MM.1S (cell line): ENCODE measurements at regions not wholly inside any gene's neighbourhood (a gene's known extent, or its start where the extent isn't known, plus 50 kb on each side); places are given as distances from the start of the nearest gene placed in this dataset.

Source experiments
- DNase-seq: peaks from one replicate; pipeline ENCODE4 v3.0.0-alpha.2; 2015
- H2AFZ ChIP-seq: fragments of 300-600 bp; sonication (generic); 2 replicates; pipeline ENCODE4 v1.6.0; 2016; ENCODE audit warnings: antibody characterized with exemption, low read length
- H3F3A ChIP-seq: fragments of 300-600 bp; sonication (generic); 2 replicates; pipeline ENCODE4 v1.6.1; 2016; ENCODE audit warnings: mild to moderate bottlenecking, antibody characterized with exemption, low read length, moderate library complexity, mixed read lengths; ENCODE audit not compliant: insufficient read depth
- H3K27ac ChIP-seq: fragments of 300-600 bp; sonication (generic); 2 replicates; pipeline ENCODE4 v1.5.1; 2016; ENCODE audit warnings: mild to moderate bottlenecking, low read length
- H3K27me3 ChIP-seq: fragments of 300-600 bp; sonication (generic); replicated peaks from 2 replicates; pipeline ENCODE4 v1.6.0; 2016; ENCODE audit warnings: low read length; ENCODE audit not compliant: insufficient read depth
- H3K36me3 ChIP-seq: fragments of 300-600 bp; sonication (generic); replicated peaks from 2 replicates; pipeline ENCODE4 v1.6.1; 2016; ENCODE audit warnings: mild to moderate bottlenecking, low read length, mixed read lengths; ENCODE audit not compliant: insufficient read depth
- H3K4me1 ChIP-seq: fragments of 300-600 bp; sonication (generic); 2 replicates; pipeline ENCODE4 v1.6.1; 2016; ENCODE audit warnings: low read length, mixed read lengths
- H3K4me2 ChIP-seq: fragments of 300-600 bp; sonication (generic); 2 replicates; pipeline ENCODE4 v1.6.0; 2016; ENCODE audit warnings: low read depth, low read length
- H3K4me3 ChIP-seq: fragments of 300-600 bp; sonication (generic); 2 replicates; pipeline ENCODE4 v1.5.1; 2016; ENCODE audit warnings: low read length, mixed read lengths
- H3K79me2 ChIP-seq: fragments of 300-600 bp; sonication (generic); 2 replicates; pipeline ENCODE4 v1.6.1; 2016; ENCODE audit warnings: mixed run types, low read length, mixed read lengths
- H3K9ac ChIP-seq: fragments of 300-600 bp; sonication (generic); 2 replicates; pipeline ENCODE4 v1.6.1; 2016; ENCODE audit warnings: low read length, mixed read lengths
- H3K9me2 ChIP-seq: fragments of 300-600 bp; sonication (generic); replicated peaks from 2 replicates; pipeline ENCODE4 v1.6.1; 2016; ENCODE audit warnings: mild to moderate bottlenecking, low read length, mixed read lengths; ENCODE audit not compliant: insufficient read depth
- H3K9me3 ChIP-seq: fragments of 300-600 bp; sonication (generic); replicated peaks from 2 replicates; pipeline ENCODE4 v1.6.1; 2016; ENCODE audit warnings: mild to moderate bottlenecking, low read length, mixed read lengths; ENCODE audit not compliant: insufficient read depth
- H4K20me1 ChIP-seq: fragments of 300-600 bp; sonication (generic); 2 replicates; pipeline ENCODE4 v1.6.1; 2016; ENCODE audit warnings: mild to moderate bottlenecking, low read length, moderate library complexity, mixed read lengths; ENCODE audit not compliant: insufficient read depth
- CTCF ChIP-seq: fragments of 300-600 bp; sonication (generic); IDR thresholded peaks from 2 replicates; pipeline ENCODE4 v1.5.1; 2016; ENCODE audit warnings: antibody characterized with exemption, low read length, mixed read lengths
- EZH2 ChIP-seq: fragments of 300-600 bp; sonication (generic); optimal IDR thresholded peaks from 2 replicates; pipeline ENCODE3; 2017; ENCODE audit warnings: low read depth, mild to moderate bottlenecking, antibody characterized with exemption, low read length, mixed read lengths
- EZH2phosphoT487 ChIP-seq: fragments of 300-600 bp; sonication (generic); IDR thresholded peaks from 2 replicates; pipeline ENCODE4 v1.6.1; 2018; ENCODE audit warnings: antibody characterized with exemption, low read length

DNA sequence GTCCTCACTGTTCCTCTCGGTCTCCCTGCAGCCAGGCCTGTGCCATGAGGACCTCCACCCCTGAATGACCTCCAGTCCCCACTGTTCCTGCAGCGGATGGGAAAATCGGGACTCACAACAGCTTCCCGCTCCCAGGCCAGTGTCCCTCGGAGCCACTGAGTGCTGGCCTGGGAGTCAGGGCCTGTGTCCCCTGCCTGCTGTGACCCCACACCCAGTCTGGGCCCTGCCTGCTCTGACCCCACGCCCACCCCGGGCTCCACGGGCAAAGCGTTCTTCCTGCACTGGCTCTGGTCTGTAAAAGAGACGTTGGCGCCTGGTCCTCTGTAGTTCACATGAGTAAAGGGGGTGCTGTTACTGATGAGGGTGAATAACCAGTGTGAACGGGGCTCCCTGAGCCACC is 73.0 kb upstream of the SHISAL1 start:
- no peak for TF ChIP-seq EZH2phosphoT487
- no peak for TF ChIP-seq CTCF
- no peak for TF ChIP-seq EZH2
- H3K9me2 ChIP-seq = no peaks in the 10 kb centered on the region
- no peak overlapping the region for H3K4me3 ChIP-seq
- no peaks in the 10 kb centered on the region for H3K4me1 ChIP-seq
- H3K27ac ChIP-seq = no peak overlapping the region
- 0 out of 2 replicates have a peak, but pooled peaks cover 2% of the 10 kb centered on the region for H4K20me1 ChIP-seq
- H3K79me2 ChIP-seq = no peaks in the 10 kb centered on the region
- DNase-seq = no peak
- H3F3A ChIP-seq = no peaks in the 10 kb centered on the region
- H2AFZ ChIP-seq = no peak overlapping the region
- no peak overlapping the region for H3K9ac ChIP-seq
- H3K36me3 ChIP-seq = no peaks in the 10 kb centered on the region
- H3K27me3 ChIP-seq = peaks cover 98% of the 10 kb centered on the region
- H3K9me3 ChIP-seq = no peaks in the 10 kb centered on the region
- no peak overlapping the region for H3K4me2 ChIP-seq

- Histone ChIP-seq H3K27me3 (peaks cover 98% of the 10 kb centered on the region), H3K36me3 (no peaks in the 10 kb centered on the region), H2AFZ (no peak overlapping the region), H3K9me3 (no peaks in the 10 kb centered on the region), H3K4me2 (no peak overlapping the region), H3F3A (no peaks in the 10 kb centered on the region), H3K9ac (no peak overlapping the region), H4K20me1 (0 out of 2 replicates have a peak, but pooled peaks cover 2% of the 10 kb centered on the region), H3K79me2 (no peaks in the 10 kb centered on the region), H3K4me3 (no peak overlapping the region), H3K9me2 (no peaks in the 10 kb centered on the region), H3K4me1 (no peaks in the 10 kb centered on the region), H3K27ac (no peak overlapping the region)
- TF ChIP-seq EZH2 (no peak), EZH2phosphoT487 (no peak), CTCF (no peak)
- DNase-seq = no peak
Measured at GRCh38 chr22:44385296-44385610, 72.5 kb upstream of the SHISAL1 start.

- H3F3A ChIP-seq = no peaks in the 10 kb centered on the region
- H4K20me1 ChIP-seq = 0 out of 2 replicates have a peak, but pooled peaks cover 2% of the 10 kb centered on the region
- H3K4me2 ChIP-seq = no peak overlapping the region
- H3K4me3 ChIP-seq = no peak overlapping the region
- peaks cover 97% of the 10 kb centered on the region for H3K27me3 ChIP-seq
- TF ChIP-seq EZH2phosphoT487 (no peak), CTCF (no peak), EZH2 (no peak)
- H3K9me2 ChIP-seq = no peaks in the 10 kb centered on the region
- no peaks in the 10 kb centered on the region for H3K4me1 ChIP-seq
- no peak overlapping the region for H2AFZ ChIP-seq
- no peak for DNase-seq
- H3K36me3 ChIP-seq = no peaks in the 10 kb centered on the region
- H3K9me3 ChIP-seq = no peaks in the 10 kb centered on the region
- H3K9ac ChIP-seq = no peak overlapping the region
- no peaks in the 10 kb centered on the region for H3K79me2 ChIP-seq
- no peak overlapping the region for H3K27ac ChIP-seq
Measured at GRCh38 chr22:44384563-44385295, 72.0 kb upstream of the SHISAL1 start.
